ENCODE measurements at regions not wholly inside any gene's neighbourhood (a gene's known extent, or its start where the extent isn't known, plus 50 kb on each side); places are given as distances from the start of the nearest gene placed in this dataset.

DNA sequence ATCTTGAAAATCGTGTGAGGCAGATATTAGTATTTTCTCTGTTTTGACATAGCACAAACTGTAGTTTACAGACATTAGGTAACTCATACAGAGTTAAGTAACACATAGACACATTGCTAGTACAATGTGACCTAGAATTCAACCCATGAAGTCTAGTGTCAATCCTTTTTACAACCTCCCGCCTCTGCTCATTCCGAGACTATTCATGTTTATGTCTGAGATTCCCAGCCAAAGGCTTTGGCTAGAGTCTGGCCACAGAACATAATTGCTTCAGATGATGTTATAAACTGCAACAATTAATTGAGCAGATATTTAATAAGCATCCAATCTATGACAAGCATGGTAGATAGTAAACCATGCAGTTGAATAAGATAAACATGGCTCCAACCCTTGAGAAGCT is 841.0 kb downstream of the STIM2 start:
- TF ChIP-seq, protein P1, sequence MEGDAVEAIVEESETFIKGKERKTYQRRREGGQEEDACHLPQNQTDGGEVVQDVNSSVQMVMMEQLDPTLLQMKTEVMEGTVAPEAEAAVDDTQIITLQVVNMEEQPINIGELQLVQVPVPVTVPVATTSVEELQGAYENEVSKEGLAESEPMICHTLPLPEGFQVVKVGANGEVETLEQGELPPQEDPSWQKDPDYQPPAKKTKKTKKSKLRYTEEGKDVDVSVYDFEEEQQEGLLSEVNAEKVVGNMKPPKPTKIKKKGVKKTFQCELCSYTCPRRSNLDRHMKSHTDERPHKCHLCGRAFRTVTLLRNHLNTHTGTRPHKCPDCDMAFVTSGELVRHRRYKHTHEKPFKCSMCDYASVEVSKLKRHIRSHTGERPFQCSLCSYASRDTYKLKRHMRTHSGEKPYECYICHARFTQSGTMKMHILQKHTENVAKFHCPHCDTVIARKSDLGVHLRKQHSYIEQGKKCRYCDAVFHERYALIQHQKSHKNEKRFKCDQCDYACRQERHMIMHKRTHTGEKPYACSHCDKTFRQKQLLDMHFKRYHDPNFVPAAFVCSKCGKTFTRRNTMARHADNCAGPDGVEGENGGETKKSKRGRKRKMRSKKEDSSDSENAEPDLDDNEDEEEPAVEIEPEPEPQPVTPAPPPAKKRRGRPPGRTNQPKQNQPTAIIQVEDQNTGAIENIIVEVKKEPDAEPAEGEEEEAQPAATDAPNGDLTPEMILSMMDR (IDR thresholded peaks at IDR 0.05) = no peak

DNA sequence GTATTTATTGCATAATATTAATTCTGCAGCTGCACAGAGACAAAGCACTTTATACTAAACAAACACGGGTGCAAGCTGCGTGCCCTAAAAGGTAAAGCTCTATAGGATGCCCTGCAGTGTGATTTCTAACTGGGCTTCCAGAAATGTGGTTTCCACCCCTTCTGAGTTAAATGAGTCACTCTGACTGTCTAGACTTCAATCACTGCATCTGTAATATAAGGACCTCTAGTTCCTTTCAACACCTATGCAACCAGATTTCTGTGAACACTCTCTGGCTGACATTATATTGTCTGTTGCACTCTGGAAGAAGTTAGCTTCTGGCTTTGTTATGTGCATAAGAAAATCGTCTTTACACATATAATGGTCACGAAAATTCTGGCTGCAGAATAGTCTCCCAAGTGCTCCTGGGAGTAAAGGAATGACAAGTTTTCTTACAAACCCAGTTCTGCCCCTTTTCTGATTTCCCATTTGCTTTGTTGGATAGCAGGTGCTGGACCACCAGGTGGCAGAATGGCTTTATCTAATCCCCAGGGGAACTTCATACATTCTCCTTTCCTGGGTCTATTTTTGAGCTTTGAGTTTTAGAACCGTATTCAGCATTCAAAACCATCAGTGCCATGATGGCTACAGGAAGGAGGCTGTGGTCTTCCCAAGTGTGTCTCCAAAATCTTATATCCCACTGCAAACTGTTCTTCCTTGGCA is 842.2 kb downstream of the STIM2 start:
- TF ChIP-seq, protein P1 (IDR thresholded peaks at IDR 0.05) = peak; percentile 37; the same call in 1 of the 2 replicates

DNA sequence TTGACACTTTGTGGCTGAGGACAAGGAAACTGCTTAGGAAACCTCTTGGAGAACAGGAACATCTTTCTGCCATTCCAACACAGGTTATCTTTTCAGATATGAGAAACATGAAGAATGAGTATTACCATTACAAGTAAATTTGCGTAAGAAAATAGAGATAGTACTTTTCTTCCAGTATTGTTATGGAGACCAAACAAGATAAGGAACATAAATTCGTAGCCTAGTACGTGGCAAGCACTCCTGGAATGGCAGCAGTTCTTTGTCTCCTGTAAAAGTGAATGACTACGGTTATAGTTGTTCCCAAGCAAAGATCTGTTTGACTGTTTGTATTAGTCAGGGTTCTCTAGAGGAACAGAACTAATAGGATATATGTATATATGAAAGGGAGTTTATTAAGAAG is 843.1 kb downstream of the STIM2 start:
- TF ChIP-seq, protein P1 (IDR thresholded peaks at IDR 0.05) = no peak

DNA sequence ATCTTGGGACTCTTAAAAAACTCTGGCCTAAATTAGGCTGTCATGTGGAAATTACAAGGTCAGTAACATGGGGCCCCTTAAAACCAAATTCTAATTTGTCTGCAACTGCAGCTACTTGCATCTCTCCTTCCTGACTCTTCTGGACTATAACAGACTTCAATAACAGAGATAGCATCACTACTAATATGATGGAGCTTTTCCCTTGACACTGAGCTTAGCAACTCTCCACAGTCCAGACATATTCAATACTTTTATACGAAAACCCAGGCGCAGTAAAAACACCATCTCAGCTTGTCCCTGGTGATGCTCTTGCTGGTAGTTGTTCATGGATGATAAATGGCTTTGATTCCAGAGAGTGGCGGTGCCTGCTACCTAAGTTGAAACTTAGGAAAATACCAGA is 850.4 kb downstream of the STIM2 start:
- TF ChIP-seq, protein P1 (IDR thresholded peaks at IDR 0.05) = no peak

DNA sequence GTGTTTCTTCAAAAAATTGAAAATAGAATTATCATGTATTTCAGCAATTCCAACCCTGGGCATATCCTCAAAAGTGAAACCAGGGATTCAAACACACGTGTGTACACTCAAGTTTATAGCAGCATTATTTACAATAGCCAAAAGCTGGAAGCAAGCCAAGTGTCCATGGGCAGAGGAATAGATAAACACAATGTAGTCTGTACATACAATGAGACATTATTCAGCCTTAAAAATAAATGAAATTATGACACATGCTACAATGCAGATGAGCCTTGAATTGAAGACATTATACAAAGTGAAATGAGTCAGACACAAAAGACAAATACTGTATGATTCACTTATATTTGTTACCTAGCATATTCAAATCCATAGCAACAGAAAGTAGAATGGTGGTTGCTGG is 853.4 kb downstream of the STIM2 start:
- TF ChIP-seq, protein P1 (IDR thresholded peaks at IDR 0.05) = no peak

DNA sequence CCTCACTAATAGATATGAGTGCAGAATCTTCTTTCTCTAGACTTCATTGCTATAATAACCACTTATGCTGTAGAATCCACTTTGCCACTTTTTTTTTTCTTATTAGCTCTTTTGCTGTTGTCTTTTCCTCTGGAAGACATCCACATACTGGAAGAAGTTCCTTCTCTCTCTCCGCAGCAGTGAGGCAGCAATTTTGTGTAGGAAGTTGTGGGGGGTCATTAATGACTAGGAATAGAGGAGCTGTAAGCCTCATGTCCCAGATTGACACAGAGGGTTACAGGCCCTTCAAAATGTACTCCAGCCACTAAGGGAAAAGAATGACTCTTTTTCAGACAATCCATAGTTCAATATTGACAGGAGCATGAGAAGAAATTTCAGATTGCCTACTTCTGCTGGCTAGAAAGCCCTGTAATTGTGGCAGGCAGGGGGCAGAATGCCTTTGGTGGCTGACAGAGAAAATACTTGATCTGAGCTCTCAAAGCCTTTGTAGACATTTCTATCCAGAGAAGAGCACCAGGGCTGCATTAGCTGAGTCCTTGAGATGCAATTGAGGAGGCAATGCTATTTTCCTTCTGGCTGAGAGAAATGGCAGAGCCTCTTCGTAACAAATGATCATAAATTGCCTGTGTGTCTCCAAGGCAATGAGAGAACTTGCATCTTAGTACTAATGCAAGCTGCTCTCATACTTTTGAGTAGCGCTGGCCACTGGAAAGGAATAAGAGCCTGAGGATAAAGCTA is 856.2 kb downstream of the STIM2 start:
- TF ChIP-seq, protein P1 (IDR thresholded peaks at IDR 0.05) = no peak

DNA sequence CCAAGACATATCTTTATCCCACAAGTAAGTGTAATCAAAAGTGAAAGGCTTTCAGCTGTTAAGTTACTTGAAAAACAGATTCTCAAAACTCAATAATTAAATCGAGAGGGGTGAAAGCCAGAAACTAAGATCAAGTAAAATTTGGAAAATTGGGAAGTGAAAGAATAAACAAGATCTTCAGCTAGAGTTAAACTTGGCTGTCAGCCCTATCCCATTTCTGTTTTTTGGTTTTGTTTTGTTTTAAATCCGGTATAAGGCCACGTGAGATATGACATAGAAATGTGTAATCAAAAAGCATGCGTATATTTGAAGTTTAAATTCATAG is 856.8 kb downstream of the STIM2 start:
- TF ChIP-seq, protein P1 (IDR thresholded peaks at IDR 0.05) = no peak
